HEK293T (cell line): ENCODE measurements at regions not wholly inside any gene's neighbourhood (a gene's known extent, or its start where the extent isn't known, plus 50 kb on each side); places are given as distances from the start of the nearest gene placed in this dataset.

ENCODE experiments used
- CTCF ChIA-PET: fragments of 350-600 bp; formaldehyde crosslinking; extraction: SDS; loops from one replicate; lab custom pipeline; 2021; ENCODE audit warnings: antibody characterized with exemption, inconsistent platforms; lab: Yijun Ruan, JAX
- POLR2A ChIA-PET: fragments of 350-600 bp; formaldehyde crosslinking; extraction: SDS; loops from one replicate; lab custom pipeline; 2020; ENCODE audit warnings: antibody characterized with exemption, inconsistent platforms; lab: Yijun Ruan, JAX
- DNase-seq: peaks from one replicate; pipeline ENCODE4 v3.0.0; 2012; ENCODE audit warnings: mixed read lengths; ENCODE audit errors: extremely low spot score
- ARNT ChIP-seq: fragments of 450-650 bp; IDR thresholded peaks from 2 replicates; pipeline ENCODE4 v1.6.1; 2017; ENCODE audit warnings: mild to moderate bottlenecking
- BHLHE40 ChIP-seq: fragments of 450-650 bp; IDR thresholded peaks from 2 replicates; pipeline ENCODE4 v1.6.1; 2016; ENCODE audit warnings: mild to moderate bottlenecking, moderate library complexity, borderline replicate concordance
- CTBP1 ChIP-seq: fragments of 450-650 bp; IDR thresholded peaks from 2 replicates; pipeline ENCODE4 v1.6.1; 2016; ENCODE audit warnings: borderline replicate concordance
- ELF4 ChIP-seq: fragments of 450-650 bp; IDR thresholded peaks from 2 replicates; pipeline ENCODE4 v1.6.1; 2017; ENCODE audit warnings: antibody characterized with exemption
- FOXA1 ChIP-seq: fragments of 450-650 bp; IDR thresholded peaks from 2 replicates; pipeline ENCODE4 v1.6.1; 2016; ENCODE audit warnings: mild to moderate bottlenecking
- FOXK2 ChIP-seq: fragments of 450-650 bp; IDR thresholded peaks from 2 replicates; pipeline ENCODE4 v1.6.1; 2016; ENCODE audit warnings: mild to moderate bottlenecking
- FOXM1 ChIP-seq: fragments of 450-650 bp; IDR thresholded peaks from 2 replicates; pipeline ENCODE4 v1.6.1; 2017; ENCODE audit warnings: mild to moderate bottlenecking, borderline replicate concordance
- HDGF ChIP-seq: fragments of 450-650 bp; IDR thresholded peaks from 2 replicates; pipeline ENCODE4 v1.6.1; 2017; ENCODE audit warnings: antibody characterized with exemption, borderline replicate concordance
- L3MBTL2 ChIP-seq: fragments of 450-650 bp; conservative IDR thresholded peaks from 2 replicates; pipeline ENCODE4 v1.6.1; 2016; ENCODE audit warnings: mild to moderate bottlenecking
- LEF1 ChIP-seq: fragments of 450-650 bp; IDR thresholded peaks from 2 replicates; pipeline ENCODE4 v1.6.1; 2017; ENCODE audit warnings: mild to moderate bottlenecking, borderline replicate concordance
- NFRKB ChIP-seq: fragments of 450-650 bp; IDR thresholded peaks from 2 replicates; pipeline ENCODE4 v1.6.1; 2016; ENCODE audit warnings: mild to moderate bottlenecking, moderate library complexity
- PKNOX1 ChIP-seq: fragments of 450-650 bp; IDR thresholded peaks from 2 replicates; pipeline ENCODE4 v1.6.1; 2016
- SP1 ChIP-seq: fragments of 450-650 bp; IDR thresholded peaks from 2 replicates; pipeline ENCODE4 v1.6.1; 2017
- SUZ12 ChIP-seq: fragments of 450-650 bp; IDR thresholded peaks from 2 replicates; pipeline ENCODE4 v1.6.1; 2016; ENCODE audit warnings: mild to moderate bottlenecking
- TARDBP ChIP-seq: fragments of 450-650 bp; IDR thresholded peaks from 2 replicates; pipeline ENCODE4 v1.6.1; 2016
- ZNF384 ChIP-seq: fragments of 450-650 bp; IDR thresholded peaks from 2 replicates; pipeline ENCODE4 v1.6.1; 2016

DNA sequence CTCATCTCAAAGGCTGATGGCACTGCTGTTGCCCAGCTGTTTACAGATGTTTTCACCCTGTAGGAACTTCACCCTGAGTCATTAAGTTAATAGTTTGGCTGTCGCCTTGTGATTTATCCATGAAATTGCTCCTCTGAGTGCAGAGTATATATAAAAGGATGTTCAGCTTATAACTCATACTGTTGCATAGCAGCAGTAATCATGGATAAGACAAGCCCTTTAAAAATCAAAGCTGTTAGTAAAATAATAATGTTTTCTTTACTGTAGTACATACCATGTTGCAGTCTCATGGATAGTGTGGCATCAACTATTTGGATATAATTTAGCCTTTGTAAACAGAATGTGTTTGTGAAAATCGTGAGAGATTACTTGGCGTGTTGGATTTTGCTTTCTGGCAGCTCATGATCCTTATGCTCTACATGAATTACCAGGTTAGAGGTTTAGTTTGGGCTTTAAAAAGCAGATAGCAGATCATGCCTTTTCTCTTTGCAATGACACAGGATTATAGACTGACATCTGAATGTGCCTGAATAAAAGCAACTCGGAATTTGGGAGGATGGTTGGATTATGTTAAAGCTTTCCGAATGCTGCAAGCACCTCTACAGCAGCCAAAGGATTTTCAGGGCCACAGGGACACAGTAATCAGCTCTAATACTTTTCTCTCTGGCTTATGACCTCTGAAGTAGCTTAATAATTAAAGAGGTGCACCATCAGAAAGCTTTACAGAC lies 279.7 kb upstream of the ATP2B1 start:
- ChIA-PET POLR2A (no interaction called here), CTCF (interaction anchor here (1.1 kb wide), 1 partner anchor 8 kb away, joined by 3 read pairs; no protein-coding TSS in a partner anchor)
- no peak for TF ChIP-seq ELF4
- TF ChIP-seq BHLHE40, result no peak
- no peak for TF ChIP-seq LEF1
- TF ChIP-seq SUZ12, result no peak
- TF ChIP-seq ARNT, result no peak
- TF ChIP-seq L3MBTL2, result no peak
- no peak for TF ChIP-seq CTBP1
- TF ChIP-seq NFRKB, result no peak
- TF ChIP-seq HDGF, result no peak
- no peak for TF ChIP-seq ZNF384
- DNase-seq, result no peak

DNA sequence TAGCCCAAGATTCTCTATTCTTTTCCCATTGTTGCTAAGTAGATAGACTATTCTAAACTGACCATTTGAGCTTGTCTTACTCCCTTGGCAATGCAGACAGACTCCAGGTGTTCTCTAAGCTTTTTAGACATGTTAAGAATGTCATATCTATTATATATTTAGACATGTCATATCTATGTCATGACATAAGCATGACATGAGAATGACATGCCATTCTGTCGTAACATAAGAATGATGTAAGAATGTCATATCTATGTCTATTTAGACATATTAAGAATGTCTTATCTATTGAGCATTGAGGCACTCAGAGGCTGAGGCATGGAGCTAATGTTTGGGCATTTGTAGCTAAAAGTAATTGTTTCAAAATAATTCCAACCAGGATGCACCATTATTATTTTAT lies 277.3 kb upstream of the ATP2B1 start:
- TF ChIP-seq PKNOX1 (no peak), ZNF384 (no peak), CTBP1 (no peak), NFRKB (no peak), FOXM1 (no peak), ARNT (no peak), SP1 (no peak), TARDBP (no peak)
- DNase-seq, result no peak
- POLR2A ChIA-PET, result interaction anchor here (1.5 kb wide), 1 partner anchor 10 kb away, joined by 3 read pairs; no protein-coding TSS in a partner anchor
- CTCF ChIA-PET, result no interaction called here

GRCh38 chr12:89984846-89985245 lies 276.2 kb upstream of the ATP2B1 start:
- POLR2A ChIA-PET, result no interaction called here
- no peak for DNase-seq
- no peak for TF ChIP-seq FOXA1
- TF ChIP-seq NFRKB, result no peak
- no peak for TF ChIP-seq LEF1
- no peak for TF ChIP-seq HDGF
- TF ChIP-seq FOXM1, result no peak
- TF ChIP-seq TARDBP, result no peak
- no peak for TF ChIP-seq ZNF384
- TF ChIP-seq FOXK2, result no peak
- no peak for TF ChIP-seq SP1
- TF ChIP-seq ARNT, result no peak
- no peak for TF ChIP-seq SUZ12
- TF ChIP-seq CTBP1, result no peak
- no peak for TF ChIP-seq BHLHE40
- TF ChIP-seq L3MBTL2, result no peak
- TF ChIP-seq ELF4, result no peak
- no peak for TF ChIP-seq PKNOX1
- CTCF ChIA-PET, result no interaction called here

DNA sequence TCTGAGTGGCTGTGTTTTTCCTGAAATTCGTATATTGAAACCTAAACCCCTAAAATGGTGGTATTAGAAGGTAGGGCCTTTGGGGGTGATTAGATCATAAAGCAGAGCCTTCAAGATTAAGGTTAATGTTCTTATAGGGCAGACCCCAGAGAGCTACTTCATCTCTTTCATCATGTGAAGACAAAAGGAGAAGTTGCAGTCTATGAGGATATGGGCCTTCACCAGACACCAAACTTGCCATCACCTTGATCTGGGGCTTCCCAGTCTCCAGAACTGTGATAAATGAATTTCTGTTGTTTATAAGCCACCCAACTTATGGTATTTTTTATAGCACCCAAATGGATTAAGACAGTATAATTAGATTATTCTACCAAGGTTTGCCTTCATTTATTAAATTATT lies 275.0 kb upstream of the ATP2B1 start:
- ChIA-PET POLR2A (no interaction called here), CTCF (no interaction called here)
- DNase-seq, result no peak
- TF ChIP-seq LEF1 (no peak), ZNF384 (no peak), ELF4 (no peak), HDGF (no peak), L3MBTL2 (no peak), NFRKB (no peak), BHLHE40 (no peak), FOXK2 (no peak), FOXM1 (no peak), SUZ12 (no peak), TARDBP (no peak), SP1 (no peak), ARNT (no peak), CTBP1 (no peak), PKNOX1 (no peak), FOXA1 (no peak)

DNA sequence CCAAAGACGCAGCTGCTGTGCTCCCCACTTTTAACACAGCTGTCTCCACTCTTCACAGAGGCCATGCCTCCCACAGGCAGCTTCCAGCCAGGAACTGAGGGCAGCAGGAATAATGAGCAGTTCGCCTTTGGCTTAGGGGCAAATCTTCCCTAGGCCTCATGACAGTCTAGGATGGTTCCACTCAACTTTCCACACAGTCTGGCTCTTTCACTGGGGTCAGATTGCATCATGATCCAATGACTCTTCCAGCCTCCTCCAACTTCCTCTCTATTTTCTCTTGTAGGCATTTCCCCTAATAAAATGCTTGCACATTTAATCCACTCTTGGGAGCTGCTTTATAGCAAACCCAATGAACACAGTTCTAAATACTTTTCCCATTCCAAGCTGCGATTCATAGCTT lies 271.6 kb upstream of the ATP2B1 start:
- no peak for DNase-seq
- CTCF ChIA-PET, result interaction anchor here (0.7 to 1.2 kb wide), 2 partner anchors 9 to 293 kb away, joined by 3 read pairs; no protein-coding TSS in a partner anchor
- TF ChIP-seq SUZ12, result no peak
- no peak for TF ChIP-seq HDGF
- no peak for TF ChIP-seq ARNT
- TF ChIP-seq LEF1, result no peak
- TF ChIP-seq CTBP1, result no peak
- TF ChIP-seq FOXM1, result no peak
- no peak for TF ChIP-seq ELF4
- no peak for TF ChIP-seq ZNF384
- TF ChIP-seq L3MBTL2, result no peak
- no peak for TF ChIP-seq PKNOX1
- no peak for TF ChIP-seq FOXA1
- TF ChIP-seq BHLHE40, result no peak
- no peak for TF ChIP-seq FOXK2
- no peak for TF ChIP-seq TARDBP
- no peak for TF ChIP-seq NFRKB
- POLR2A ChIA-PET, result no interaction called here
